LNCaP clone FGC (cell line): ENCODE measurements at regions not wholly inside any gene's neighbourhood (a gene's known extent, or its start where the extent isn't known, plus 50 kb on each side); places are given as distances from the start of the nearest gene placed in this dataset.
"Not testable (repeated sequence)": the region's sequence is repeated elsewhere in the genome, so short reads cannot be mapped to it uniquely, and the experiment has no call there.

Experiments
- DNase-seq: peaks from one replicate; pipeline ENCODE4 v3.0.0-alpha.2; 2011; ENCODE audit warnings: low read depth
- H3K4me3 ChIP-seq: 2 replicates; pipeline ENCODE4 v1.5.1; 2011; ENCODE audit warnings: mild to moderate bottlenecking, low read depth, low read length, control low read depth
- TF ChIP-seq, protein P1 (sequence below): IDR thresholded peaks from 2 replicates; pipeline ENCODE4 v1.5.1; 2012; ENCODE audit warnings: mild to moderate bottlenecking; ENCODE audit not compliant: control insufficient read depth, insufficient read depth; ENCODE audit errors: extremely low read depth

DNA sequence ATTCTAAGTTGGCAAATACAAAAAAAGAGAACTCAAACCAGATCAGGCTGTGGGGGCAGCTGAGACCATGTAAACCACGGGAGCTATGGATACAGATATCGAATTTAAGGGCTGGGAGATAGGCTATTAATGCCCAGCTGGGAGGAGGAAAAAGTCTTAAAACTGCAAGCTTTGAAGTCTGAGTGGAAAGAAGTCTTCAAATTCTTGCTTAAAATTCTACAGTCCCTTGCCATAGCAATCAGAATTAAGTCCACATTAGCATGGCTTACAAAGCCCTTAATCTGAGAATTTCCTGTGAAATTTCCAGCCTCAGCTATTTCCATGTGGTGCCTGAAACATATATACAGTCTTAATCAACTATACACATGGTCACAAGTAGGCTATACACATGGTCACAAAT, 465.0 kb upstream of the HSF2 start:
- no peak overlapping the region for H3K4me3 ChIP-seq
- no peak for DNase-seq
- TF ChIP-seq, protein P1, sequence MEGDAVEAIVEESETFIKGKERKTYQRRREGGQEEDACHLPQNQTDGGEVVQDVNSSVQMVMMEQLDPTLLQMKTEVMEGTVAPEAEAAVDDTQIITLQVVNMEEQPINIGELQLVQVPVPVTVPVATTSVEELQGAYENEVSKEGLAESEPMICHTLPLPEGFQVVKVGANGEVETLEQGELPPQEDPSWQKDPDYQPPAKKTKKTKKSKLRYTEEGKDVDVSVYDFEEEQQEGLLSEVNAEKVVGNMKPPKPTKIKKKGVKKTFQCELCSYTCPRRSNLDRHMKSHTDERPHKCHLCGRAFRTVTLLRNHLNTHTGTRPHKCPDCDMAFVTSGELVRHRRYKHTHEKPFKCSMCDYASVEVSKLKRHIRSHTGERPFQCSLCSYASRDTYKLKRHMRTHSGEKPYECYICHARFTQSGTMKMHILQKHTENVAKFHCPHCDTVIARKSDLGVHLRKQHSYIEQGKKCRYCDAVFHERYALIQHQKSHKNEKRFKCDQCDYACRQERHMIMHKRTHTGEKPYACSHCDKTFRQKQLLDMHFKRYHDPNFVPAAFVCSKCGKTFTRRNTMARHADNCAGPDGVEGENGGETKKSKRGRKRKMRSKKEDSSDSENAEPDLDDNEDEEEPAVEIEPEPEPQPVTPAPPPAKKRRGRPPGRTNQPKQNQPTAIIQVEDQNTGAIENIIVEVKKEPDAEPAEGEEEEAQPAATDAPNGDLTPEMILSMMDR = no peak

DNA sequence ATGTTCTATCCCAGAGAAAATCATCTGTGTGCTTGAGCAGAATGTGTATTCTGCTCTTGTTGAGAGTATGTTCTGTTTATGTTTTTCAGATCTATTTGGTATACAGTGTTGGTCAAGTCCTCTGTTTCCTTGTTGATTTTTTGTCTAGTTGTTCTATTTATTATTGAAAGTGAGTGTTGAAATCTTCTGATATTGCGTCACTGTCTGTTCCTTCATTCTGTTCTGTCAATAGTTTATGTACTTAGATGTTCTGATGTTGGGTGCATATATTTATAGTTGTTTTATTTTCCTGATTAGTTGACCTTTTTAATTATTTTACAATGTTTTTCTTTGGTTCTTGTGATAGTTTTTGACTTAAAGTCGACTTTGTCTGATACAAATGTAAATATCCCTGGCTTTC, 458.7 kb upstream of the HSF2 start:
- no peak overlapping the region for H3K4me3 ChIP-seq
- TF ChIP-seq, protein P1 = no peak
- DNase-seq = no peak

DNA sequence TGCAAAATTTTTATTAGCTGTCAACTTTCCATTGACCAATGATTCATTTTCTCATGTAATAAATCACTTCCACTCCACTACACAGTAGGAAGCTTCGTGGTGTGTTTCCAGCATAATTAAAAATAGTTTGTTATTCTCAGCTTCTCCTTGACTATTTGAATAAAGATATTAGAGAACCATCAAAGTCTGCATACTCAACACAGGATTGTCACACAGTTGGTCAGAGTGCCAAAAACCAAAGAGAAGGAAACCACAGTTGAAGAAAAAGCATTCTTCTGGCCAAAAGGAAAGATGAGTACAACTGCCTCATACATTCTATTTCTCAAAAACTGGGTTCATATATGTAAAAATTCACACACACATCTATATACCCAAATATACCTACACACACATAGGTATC, 455.1 kb upstream of the HSF2 start:
- TF ChIP-seq, protein P1 = no peak
- no peak for DNase-seq
- H3K4me3 ChIP-seq = no peak overlapping the region

DNA sequence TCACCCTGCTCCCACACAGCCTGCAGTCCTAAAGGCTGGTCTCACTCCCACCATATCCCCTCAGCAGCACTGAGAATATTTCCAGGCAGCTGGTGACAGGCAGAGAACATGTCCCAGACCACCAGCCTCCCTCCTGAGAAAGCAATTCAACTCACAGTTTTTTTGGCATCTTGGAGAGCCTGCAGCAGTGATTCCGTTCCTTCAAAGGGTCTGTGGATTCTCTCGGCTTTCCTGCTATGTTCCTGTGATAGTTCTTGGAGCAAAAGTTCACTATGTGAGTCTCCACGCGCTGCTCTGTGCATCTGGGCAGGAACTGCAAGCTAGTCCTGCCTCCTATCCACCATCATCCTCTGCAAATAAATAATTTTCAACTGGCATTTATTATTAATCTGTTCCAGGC, 448.3 kb upstream of the HSF2 start:
- H3K4me3 ChIP-seq = no peak overlapping the region
- TF ChIP-seq, protein P1 = no peak
- no peak for DNase-seq

DNA sequence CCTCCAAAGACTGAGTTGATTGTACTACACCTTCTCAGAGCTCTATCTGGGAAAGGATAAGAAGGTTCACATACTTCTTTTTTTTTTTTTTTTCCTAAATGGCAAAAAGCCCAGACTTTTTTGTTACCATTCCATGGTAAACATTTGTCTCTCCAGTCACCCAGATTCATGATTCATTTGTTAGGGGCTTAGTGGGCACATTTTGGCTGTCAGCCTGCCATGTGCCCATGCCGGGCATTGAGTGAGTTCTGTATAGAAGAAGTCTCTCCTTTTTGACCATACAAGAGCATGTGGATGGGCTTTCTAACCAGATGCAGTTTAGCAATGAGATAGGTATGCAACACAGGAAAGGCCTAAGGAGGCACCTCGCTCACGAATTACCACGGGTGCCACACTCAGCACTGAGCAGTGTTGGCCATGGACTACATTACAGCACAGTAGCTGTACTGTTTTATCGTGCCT, 447.5 kb upstream of the HSF2 start:
- DNase-seq = no peak
- no peak overlapping the region for H3K4me3 ChIP-seq
- TF ChIP-seq, protein P1 = no peak

DNA sequence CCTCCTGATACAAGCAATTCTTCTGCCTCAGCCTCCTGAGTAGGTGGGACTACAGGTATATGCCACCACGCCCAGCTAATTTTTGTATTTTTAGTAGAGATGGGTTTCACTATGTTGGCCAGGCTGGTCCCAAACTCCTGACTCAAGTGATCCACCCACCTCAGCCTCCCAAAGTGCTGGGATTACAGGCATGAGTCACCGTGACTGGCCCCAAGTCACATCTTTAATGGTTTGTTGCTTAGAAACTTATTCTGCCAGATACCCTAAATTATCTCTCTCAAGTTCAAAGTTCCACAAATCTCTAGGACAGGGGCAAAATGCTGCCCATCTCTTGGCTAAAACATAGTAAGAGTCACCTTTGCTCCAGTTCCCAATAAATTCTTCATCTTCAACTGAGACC, 444.1 kb upstream of the HSF2 start:
- H3K4me3 ChIP-seq, DNase-seq: not testable (repeated sequence)

DNA sequence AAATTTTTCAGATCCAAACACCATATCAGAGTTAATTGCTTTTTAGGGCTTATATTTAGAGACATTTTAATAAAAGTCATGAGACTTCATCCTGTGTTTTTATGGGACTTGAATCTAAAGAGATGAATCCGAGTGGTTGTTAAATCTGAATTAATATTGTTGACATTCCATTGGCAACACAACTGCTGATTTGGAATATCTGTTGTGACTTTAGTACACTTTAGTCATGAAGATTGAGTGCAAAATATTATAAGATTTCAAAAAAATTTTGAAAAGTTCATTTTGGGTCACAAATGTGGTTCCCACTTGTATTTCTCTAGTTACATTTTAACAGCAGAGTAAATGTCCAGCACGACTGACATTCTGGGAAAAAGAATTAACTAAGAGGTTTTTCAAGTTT, 442.7 kb upstream of the HSF2 start:
- H3K4me3 ChIP-seq = no peak overlapping the region
- DNase-seq = no peak
- TF ChIP-seq, protein P1 = no peak
